GM19324 (cell line): ENCODE measurements at regions not wholly inside any gene's neighbourhood (a gene's known extent, or its start where the extent isn't known, plus 50 kb on each side); places are given as distances from the start of the nearest gene placed in this dataset.

ENCODE experiments used
- ATAC-seq: cut with Tn5 transposase; IDR thresholded peaks from one replicate; pipeline ENCODE4 v1.9.1; 2021; ENCODE audit warnings: mild to moderate bottlenecking, moderate library complexity; ENCODE audit not compliant: unreplicated experiment, low FRiP score

DNA sequence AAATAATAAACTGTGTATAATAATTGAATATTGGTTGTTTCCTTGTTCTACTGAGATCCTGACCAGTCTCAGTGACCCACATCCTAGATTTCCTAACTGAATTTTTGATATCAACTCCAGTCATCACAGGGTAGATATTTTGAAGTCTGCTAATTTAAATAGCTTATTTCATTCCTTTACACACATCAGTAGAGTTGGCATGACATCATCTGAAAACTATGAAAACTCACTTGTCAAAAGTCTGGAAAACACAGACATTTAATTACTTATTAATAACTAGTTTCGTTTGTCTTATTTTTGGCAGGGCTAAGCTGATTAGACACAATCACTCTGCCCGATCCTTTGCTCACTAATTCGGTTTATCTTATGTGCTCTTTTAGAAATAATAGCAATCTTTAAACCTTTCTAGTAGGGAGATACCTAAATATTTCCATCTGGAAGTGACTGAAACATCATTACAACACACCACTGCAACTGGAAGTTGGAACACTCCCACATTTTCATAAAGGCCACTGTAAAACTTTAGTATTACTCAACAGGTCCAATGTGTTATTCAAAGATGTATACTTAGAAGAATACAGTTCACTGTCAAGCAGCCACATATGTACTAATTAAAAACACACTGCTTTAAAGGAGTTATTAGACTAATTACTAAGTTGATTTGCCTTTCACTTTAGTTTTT, 198.4 kb upstream of the ZNF717 start:
- no peak for ATAC-seq

DNA sequence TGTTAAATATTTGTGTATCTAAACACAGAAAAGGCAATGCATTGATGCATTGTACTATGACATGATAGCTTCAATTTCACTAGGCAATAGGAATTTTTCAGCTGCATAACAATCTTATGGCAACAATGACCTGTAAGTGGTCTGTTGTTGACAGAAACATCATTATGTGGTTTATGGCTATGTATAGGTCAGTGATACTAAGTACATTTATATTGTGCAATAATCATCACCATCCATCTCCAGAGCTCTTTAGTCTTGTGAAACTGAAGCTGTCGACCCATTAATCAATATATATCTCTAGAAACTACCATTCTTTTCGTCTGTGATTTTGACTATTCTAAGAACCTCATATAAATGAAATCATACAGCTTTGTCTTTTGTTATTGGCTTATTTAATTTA, 200.1 kb upstream of the ZNF717 start:
- ATAC-seq: no peak

DNA sequence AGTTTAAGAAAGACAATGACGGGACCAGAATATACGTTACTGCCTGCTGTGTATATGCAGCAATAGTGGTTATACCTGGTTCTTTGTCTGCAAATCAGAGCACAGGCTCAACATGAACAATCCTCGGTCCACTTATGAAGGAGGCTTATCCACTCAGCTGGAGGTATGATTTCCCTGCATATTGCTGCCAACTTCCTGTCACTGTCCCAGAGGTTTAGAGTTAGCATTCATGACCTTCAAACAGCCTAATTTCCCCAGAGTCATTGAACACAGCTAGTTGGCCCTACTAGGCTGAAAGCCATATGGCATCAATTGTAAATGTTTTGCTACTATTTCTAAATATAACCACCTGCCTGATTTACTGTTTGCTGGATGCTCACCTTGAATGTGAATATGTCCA, 224.9 kb upstream of the ZNF717 start:
- no peak for ATAC-seq

DNA sequence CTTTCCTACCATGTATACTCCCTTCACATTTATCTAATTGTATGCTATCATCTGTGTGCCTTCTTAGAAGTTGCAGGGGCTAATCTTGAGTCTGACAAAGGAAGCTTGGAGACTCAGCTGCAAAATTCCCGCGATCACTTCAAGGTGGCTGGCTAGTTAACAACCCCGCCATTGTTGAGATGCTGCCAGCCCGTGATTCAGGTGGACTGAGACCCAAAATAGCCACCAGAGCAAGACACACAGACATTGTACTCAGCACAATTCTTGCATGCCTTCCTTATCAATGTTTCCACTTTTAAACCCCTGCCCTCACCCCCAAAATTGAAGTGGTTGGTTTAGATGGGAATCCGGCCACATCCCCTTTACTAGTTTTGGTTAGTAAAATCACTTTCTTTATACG, 225.8 kb upstream of the ZNF717 start:
- ATAC-seq: no peak

DNA sequence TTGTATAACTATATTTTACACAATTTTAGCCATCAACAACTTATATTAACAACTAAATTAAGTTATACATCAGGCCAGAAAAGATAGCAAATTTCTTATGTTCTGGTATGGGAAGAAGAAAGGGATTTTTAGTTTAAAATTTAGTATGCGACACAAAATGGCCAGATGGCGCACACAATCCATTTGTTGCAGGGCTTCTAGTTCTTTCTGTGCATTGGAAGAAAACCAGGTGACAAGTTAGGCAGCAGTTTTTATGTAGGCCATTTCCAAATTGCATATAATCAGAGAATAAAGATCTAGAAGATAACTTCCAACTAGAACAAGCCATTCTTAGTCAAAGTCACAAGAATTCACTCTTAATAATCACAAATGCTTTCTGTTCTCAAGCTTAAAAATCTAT, 230.1 kb upstream of the ZNF717 start:
- ATAC-seq: no peak

DNA sequence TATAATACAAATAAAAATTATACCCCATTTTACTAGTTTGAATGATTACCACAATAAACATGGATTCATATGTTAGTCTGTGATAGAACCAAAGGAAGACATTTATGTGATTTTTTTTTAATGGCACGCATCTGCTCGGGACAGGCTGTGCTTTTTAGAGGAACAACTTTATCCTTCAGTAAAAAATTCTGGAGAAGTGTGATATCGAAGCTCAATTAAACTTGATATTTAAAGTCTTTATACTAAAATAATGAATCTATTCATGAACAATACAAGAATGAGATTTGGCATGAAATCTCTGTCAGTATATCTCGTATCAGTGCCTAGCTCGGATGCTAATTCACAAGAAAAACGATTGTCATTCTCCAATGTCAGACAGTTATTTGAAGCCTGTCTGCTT, 230.8 kb upstream of the ZNF717 start:
- ATAC-seq: no peak

DNA sequence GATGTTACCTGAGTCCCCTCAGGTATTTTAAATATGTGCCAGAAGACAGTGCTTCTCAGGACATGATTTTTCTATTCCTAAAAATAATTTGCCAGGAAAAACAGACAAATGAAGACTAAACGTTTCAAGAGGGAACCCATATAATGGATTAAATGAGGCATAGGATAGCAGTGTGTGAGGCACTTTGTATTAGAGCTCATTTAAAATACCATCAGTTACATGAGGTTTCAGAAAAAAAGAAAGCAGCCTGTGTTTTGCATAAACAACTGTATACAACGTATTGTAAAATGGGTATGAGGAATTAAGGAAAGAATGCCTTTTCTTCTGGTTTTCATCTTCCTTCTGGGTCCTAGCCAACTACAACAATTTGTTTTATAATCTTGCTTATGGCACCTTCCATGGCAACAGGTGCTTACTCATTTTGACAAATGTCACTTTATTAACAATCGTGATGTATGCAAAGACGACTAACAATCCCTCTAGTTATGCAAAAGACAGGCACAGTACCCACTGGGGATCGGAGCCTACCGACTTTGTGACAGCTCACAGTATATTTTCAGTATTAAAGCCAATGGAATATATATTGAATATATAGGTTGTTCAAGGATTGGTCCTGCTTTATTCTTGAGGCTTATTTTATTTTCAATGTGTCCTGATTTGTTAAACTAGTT, 231.6 kb upstream of the ZNF717 start:
- no peak for ATAC-seq

DNA sequence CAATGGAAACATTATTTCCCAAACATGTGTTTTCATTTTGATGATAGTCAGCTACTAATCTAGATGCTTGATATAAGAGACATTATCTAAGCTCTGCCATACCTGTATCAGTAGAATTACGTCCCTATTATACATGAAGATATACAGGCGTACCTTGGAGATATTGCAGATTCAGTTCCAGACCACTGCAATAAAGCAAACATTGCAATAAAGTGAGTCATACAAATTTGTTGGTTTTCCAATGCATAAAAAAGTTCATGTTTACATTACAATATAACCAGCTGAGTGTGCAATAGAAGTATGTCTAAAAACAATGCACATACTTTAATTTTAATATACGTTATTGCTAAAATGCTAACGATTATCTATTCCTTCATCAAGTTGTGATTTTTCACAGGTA, 236.0 kb upstream of the ZNF717 start:
- no peak for ATAC-seq

DNA sequence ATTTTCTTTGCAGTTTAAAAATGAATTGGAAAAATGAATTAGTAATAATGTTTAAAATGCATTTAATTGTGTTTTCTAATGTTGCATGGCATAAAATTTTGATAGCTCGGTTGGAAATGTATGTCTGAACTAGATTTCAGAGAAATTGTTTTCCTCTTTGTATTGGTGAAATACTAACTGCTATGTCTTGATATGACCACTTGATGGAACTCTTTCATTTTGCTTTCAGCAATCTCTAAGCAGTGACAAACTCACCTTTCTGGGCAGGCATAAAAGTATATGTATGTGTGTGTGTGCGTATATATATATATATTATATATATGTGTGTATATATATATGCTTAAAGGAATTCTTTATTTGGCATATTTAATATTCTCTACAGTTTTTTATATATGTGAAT, 239.3 kb upstream of the ZNF717 start:
- no peak for ATAC-seq

DNA sequence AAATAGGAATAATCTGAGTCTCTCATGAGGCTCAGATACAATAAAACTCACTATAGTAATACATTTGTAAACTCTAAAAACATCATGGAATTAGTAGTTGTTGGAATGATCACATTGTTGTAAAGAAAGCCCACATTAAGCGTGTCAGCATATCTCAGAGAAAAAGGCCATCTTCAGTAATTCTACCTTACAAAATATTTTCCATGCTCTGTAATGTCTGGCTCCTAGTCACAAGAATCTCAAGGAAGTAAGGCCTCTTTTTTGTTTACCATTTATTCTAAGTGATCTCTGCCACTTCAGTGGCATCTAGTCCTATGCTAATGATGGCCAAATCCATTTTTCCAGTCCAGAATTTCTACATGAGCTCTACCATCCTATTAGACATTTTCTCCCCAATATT, 240.2 kb upstream of the ZNF717 start:
- no peak for ATAC-seq

DNA sequence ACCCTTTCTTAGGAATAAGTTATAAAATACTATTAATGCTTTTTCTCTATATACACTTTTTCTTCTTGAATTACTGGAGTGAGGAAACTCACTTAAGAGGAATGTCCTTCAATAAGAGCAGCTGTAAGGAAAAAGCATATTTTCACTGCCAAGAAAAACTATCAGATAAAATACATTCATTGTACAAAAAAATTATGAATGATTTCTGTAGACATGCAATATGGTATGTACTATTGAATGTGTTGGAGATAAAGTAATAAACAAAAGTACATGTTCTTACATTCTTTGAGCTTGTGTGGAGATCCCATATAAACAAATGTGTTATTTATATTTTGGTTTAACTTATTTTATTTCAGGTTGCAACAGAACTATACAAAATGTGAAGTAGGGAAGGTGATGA, 241.0 kb upstream of the ZNF717 start:
- no peak for ATAC-seq

DNA sequence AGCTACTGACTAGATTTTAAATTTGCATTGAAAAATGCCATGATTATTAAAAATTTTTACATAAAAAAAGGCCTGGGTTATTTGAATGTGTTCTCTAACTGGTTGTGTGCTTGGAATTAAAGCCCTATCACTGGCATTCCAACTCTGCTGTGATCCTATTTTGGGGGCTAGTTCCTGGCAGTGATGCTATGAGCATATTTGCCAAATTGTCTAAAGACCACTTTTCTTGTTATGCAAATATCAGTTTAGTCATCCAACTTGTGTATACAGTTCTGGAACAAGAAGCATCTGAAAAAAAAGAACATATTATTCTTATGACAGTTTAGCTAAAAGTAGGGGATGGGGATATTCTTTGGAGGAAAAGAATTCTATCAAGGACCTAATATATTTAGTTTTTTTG, 243.4 kb upstream of the ZNF717 start:
- ATAC-seq: no peak

DNA sequence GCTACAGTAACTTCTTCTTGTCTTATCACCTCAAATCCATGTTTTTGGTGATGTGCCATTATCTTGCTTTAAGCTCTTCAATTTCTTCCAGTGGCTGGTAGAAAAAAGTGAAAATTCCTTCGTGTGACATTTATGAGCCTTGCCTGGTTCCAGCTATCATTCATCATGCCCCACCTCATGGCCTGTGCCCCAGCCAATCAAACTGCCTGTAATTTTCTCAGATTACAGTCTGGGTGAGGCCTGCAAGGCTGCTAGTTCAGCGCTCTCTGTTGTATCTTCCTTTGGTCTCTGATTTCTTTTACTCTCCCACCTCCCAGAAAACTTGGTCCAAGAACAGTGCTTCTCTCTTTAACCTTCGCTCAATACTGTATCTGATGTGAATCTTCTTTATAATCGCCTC, 249.3 kb upstream of the ZNF717 start:
- ATAC-seq: no peak

DNA sequence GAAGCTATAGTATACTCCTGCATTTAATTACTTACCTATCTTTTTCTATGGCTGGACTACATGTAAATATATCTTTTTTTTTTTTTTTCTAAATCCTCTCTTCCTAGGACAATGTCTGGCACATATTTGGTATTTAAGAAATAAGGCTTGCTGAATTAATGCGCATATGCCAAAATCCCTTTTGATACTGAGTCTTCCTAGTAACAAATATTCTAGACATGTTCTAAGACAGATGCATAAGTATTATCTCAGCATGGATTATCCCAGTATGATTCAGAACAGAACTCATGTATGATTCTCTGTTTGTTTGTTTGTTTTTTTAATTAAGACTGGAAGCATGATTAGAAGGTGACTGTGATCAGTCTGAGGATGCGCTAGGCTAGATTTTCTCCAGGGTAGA, 249.8 kb upstream of the ZNF717 start:
- no peak for ATAC-seq

DNA sequence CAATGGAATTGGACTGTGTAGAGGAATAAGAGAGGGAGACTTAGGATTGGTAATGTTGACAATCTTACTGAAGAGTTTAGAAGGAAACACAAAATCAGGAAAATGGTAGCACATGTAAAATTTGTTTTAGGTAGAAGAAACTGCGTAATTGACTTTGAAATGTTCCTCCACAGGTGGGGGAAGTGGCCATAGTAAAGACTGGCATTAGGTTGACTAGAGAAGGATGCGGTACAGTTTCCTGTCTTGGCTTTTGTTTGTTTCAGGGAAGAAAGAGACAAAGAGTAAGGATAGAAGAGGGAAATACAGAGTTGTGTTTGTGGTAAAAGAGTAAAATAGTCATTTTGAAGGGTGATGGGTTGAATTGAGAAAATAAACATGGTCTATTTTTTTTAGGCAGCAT, 253.6 kb upstream of the ZNF717 start:
- ATAC-seq: no peak

DNA sequence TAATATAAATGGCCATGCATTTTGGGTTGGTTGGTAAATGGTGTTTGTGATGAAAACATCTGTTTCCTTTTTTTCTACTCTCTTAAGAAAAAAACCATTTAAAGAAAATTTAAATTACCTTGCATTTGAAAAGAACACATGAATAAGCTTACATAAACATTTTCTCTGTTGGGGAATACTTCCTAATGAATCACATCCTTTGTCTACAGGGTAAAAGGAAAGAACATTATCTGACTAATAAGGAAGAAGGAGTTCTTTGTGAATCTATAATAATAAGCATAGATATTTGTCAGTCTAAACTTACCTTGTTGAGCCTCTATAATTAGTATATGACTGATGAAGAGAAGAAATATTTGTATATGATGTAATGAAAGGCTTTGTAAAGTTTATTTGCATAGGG, 254.1 kb upstream of the ZNF717 start:
- ATAC-seq: no peak

DNA sequence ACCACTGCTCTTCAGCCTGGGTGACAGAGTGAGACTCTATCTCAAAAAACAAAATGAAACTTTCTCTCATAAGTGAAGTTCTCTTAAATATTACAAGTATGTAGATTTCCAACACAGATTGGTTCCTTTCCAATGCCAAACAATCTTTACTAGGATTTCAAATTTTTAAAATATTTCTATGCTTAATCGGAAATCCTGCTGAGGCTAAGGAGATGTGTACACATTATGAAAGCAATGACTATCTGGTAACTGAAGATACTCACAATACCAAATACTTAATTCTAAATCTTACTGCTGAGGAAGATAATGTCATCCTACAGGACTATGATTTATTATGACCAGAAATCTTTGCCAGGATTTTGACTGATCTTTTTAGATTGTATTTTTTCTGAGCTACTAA, 255.6 kb upstream of the ZNF717 start:
- no peak for ATAC-seq

DNA sequence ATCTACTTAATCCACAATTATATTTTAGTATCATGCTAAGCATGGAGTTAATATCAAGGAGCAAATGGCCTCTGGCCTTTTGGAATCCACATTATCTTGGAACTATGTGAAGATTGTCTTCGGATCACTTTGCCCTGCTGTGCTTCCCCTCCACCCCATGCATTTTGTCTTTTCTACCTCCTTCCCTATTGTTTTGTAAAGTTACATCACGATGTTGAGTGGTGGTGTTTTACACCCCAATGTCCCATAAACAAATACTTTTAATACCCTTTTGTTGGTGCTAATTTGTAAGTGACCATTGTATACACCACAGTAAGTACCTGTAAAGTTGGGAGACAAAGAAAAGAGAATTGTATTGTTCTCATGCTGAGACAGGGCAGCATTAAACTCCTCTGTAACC, 258.4 kb upstream of the ZNF717 start:
- no peak for ATAC-seq

DNA sequence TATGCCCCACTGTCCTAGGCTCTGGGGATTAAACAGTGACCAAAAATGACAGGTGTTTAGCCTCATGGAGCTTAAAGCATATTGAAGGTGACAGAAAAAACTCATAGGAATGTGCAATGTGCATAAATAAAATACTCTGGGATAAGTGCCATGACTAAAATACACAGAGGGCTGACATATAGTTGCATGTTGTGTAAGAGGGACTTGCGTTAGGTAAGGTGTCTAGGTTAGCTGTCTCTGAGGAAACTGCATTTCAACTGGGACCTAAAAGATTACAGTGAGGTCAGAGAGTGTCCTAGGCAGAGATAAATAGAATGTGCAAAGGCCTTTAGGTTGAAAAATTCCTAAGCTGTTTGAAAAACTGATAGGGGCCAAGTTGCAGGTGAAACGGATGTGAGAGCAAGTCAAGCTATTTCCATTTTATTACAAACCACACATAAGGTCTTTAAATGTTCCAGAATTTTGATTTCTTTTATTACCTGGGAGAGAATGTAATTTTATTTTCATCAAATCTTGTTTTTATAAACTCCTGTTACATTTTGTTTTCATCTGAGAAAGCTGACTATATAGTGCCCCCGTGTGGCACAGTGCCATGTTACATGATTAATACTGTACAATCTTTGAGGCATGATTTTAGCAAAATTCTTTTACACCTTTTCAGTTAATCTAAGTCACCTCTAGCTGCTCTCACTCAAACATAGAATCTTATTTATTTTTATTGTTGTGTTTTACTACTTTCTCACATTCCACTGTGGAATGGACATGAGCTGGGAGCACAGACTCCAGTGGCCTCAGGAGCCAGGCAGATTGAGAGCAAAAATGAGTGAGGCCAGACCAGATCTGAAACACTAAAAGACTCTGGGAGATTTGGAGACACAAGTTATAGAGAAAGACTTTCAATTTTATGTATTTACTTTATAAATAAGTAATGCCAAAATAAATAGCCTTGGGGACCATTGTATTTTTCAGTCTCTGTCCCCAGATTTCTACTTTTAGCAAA, 259.6 kb upstream of the ZNF717 start:
- no peak for ATAC-seq

DNA sequence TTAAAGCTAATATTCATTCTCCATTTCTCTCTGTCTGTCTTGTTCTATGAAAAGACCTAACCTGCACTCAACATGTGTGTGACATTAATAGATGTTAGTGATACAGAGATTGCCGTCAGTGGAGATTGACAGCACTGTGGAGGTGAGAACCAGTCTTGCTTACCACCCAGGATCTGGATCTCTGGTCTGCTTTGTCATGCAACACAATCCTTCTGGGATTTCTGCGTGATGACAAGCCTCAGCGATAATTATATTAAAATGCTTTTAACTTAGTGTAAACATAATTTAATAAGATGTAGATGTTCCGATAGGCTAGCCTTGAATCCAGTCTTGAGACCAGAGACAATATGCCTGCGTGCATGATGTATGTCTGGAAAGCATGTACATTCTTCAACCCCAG, 262.0 kb upstream of the ZNF717 start:
- ATAC-seq: no peak

DNA sequence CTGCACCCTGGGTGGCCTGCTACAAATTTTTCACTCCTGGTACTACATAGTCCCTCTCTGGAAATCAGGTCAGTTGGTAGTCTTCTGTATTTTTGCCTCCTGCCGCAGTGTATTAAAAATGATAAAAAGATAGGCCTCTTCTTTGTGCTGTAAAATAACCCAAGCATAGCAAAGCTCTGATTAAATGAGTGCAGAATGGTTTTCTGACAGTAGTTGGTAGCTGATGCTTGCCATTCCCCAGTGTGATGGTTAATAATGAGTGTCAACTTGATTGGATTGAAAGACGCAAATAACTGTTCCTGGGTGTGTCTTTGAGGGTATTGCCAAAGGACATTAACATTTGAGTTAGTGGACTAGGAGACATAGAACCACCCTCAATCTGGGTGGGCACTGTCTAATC, 264.4 kb upstream of the ZNF717 start:
- no peak for ATAC-seq
